Limb (tissue), 2 donors: ENCODE measurements at regions not wholly inside any gene's neighbourhood (a gene's known extent, or its start where the extent isn't known, plus 50 kb on each side); places are given as distances from the start of the nearest gene placed in this dataset.

ENCODE experiments used
- DNase-seq, 2 donors: peaks; one replicate each; pipeline ENCODE4 v3.0.0-alpha.2; 2016; ENCODE audit errors: extremely low spot score in 2 of 2

- peak; percentile 50 to 52 for DNase-seq
Observed at GRCh38 chr12:111178181-111179081, 190.5 kb downstream of the PHETA1 start.

GRCh38 chr12:111175396-111176094 is 193.3 kb downstream of the PHETA1 start:
- no peak for DNase-seq

- no peak for DNase-seq
Observed at GRCh38 chr12:111174961-111175345, 193.9 kb downstream of the PHETA1 start.

DNA sequence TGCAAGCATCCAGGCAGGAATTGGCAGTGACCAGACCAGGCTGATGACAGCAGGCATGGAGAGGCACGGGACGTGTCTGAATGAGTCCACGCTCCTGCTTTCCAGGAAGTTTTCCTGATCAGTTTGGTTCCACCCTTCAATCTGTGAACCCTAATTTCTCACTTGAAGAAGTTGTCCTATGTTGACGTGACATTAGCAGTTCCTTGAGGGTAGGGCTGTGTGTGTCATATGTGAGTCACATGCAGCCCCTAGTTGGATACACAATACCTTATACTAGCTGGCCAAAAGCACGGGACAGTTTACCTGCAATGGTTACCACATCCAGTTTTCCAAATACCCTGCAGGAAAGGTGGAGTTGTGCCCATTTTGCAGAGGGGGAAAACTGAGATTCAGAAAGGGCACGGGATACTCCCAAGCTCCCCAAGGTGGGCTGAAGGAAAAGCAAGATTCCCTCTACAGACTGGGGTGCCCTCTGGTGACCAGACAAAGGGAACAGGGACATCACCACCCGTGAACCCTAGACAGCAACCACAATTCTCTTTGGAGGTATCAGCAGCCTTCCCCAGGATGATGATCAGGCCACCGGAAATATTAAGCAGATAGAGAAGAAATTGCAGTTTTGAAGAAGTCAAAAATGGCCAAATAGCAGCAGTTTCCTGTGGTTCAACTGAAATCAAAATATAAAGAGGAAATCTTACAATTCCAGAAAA is 194.5 kb downstream of the PHETA1 start:
- DNase-seq = no peak

DNA sequence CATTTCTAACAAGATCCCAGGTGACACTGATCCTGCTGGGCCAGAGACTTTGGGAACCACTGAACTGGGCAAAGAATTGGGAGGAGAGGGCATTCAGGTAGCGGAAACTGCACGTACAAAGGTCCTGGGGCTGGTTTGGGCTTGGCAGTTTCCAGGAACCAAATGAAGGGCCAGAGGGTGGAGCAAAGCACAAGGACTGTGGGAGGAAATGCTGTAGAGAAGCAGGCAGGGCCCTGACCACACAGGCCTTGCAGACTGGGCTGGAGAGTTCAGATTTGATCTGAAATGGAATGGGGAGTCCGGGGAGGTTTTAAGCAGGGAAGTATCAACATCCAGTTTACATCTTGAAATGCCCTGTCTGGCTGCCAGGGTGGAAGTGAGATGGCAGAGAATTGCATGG is 195.1 kb downstream of the PHETA1 start:
- DNase-seq = no peak

GRCh38 chr12:111173391-111173790 is 195.5 kb downstream of the PHETA1 start:
- DNase-seq = no peak

- no peak for DNase-seq
Observed at GRCh38 chr12:111172786-111173185, 196.1 kb downstream of the PHETA1 start.

GRCh38 chr12:111171832-111172231 is 197.1 kb downstream of the PHETA1 start:
- no peak for DNase-seq

- no peak for DNase-seq
Observed at GRCh38 chr12:111171345-111171744, 197.6 kb downstream of the PHETA1 start.

DNA sequence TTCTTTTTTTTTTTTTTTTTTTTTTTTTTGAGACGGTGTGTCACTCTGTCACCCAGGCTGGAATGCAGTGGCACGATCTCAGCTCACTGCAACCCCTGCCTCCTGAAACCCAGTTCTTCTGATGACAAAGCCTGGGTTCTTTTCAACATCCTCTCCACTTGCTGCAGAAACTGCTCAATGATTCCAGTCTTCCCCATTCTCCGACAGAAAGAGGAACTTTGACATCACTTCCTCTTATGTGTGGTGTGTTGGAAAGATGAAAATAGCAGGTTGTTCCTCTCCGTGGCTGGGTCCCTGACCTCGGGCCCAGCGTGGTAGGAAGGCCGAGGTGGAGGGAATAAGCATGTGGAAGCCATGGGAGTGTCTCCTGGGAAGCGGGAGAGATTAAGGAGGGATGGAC is 198.4 kb downstream of the PHETA1 start:
- no peak for DNase-seq

GRCh38 chr12:111169456-111169855 is 199.4 kb downstream of the PHETA1 start:
- no peak for DNase-seq

DNA sequence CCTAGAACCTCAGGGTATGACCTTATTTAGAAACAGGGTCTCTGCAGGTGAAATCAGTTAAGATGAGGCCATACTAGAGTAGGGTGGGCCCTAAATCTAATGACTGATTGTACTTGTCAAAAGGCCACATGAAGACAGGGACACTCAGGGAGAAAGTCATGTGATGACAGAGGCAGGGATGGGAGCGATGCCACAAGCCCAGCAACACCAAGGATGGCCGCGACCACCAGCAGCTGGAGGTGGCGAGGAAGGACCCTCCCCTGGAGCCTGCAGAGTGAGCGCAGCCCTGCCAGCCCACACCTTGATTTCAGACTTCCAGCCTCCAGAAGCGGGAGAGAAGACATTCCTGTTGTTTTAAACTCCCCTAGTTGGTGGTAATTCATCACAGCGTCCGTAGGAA is 199.9 kb downstream of the PHETA1 start:
- DNase-seq = no peak

GRCh38 chr12:111168009-111168900 is 200.6 kb downstream of the PHETA1 start:
- no peak for DNase-seq

- DNase-seq = peak in 1 of 2 donors; percentile 49
Observed at GRCh38 chr12:111166779-111167540, 201.9 kb downstream of the PHETA1 start.

- DNase-seq = no peak
Observed at GRCh38 chr12:111164833-111165525, 203.9 kb downstream of the PHETA1 start.

GRCh38 chr12:111163422-111163821 is 205.5 kb downstream of the PHETA1 start:
- no peak for DNase-seq

DNA sequence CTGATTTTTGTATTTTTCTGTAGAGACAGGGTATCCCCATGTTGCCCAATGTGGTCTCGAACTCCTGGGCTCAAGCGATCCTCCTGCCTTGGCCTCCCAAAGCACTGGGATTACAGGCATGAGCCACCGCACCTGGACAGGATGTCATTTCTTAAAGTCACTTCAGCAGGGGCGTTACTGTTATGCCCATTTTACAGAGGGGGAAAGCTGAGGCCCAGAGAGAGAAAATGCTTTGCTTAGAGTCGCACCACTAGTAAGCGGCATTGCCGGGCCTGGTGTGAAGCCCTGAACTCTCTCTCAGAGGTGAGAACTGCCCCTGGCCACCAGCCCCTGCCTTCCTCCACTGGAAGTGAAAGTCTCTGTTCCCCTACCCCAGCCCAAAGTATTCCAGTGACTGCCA is 207.0 kb downstream of the PHETA1 start:
- DNase-seq = no peak

- peak in 1 of 2 donors; percentile 52 for DNase-seq
Observed at GRCh38 chr12:111160350-111161241, 208.3 kb downstream of the PHETA1 start.

DNA sequence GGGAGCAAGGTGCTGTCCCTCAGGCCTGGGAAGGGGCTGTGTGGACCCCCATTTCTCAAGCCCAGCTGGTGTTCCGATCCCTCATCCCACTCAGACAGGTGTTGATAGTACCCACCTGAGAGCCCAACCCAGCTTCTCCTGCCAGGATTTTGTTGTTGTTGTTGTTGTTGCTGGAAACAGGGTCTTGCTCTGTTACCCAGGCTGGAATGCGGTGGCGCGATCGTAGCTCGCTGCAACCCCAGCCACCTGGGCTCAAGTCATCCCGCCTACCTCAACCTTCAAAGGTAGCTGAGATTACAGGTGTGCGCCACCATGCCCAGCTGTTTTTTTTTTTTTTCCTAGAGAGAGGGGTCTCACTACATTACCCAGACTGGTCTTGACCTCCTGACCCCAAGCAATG is 209.9 kb downstream of the PHETA1 start:
- no peak for DNase-seq
